SKM-1 (cell line): ENCODE measurements at regions not wholly inside any gene's neighbourhood (a gene's known extent, or its start where the extent isn't known, plus 50 kb on each side); places are given as distances from the start of the nearest gene placed in this dataset.
"Not testable (repeated sequence)": the region's sequence is repeated elsewhere in the genome, so short reads cannot be mapped to it uniquely, and the experiment has no call there.

Source experiments
- DNase-seq: peaks from one replicate; lab custom pipeline; 2025; ENCODE audit not compliant: unreplicated experiment; lab: John Stamatoyannopoulos, UW

- DNase-seq: no peak
Measured at GRCh38 chr6:132142768-132143167, 191.6 kb upstream of the CCN2 start.

- no peak for DNase-seq
Measured at GRCh38 chr6:132142308-132142707, 191.1 kb upstream of the CCN2 start.

- DNase-seq: no peak
Measured at GRCh38 chr6:132140189-132140588, 189.0 kb upstream of the CCN2 start.

GRCh38 chr6:132139611-132140010 lies 188.4 kb upstream of the CCN2 start:
- DNase-seq: no peak

- no peak for DNase-seq
Measured at GRCh38 chr6:132136981-132137380, 185.8 kb upstream of the CCN2 start.

- no peak for DNase-seq
Measured at GRCh38 chr6:132135409-132135808, 184.2 kb upstream of the CCN2 start.

- DNase-seq: no peak
Measured at GRCh38 chr6:132133736-132134445, 182.7 kb upstream of the CCN2 start.

GRCh38 chr6:132132924-132133639 lies 181.9 kb upstream of the CCN2 start:
- DNase-seq: no peak

GRCh38 chr6:132132422-132132821 lies 181.2 kb upstream of the CCN2 start:
- no peak for DNase-seq

GRCh38 chr6:132131758-132132157 lies 180.6 kb upstream of the CCN2 start:
- no peak for DNase-seq

- no peak for DNase-seq
Measured at GRCh38 chr6:132131351-132131750, 180.2 kb upstream of the CCN2 start.

- no peak for DNase-seq
Measured at GRCh38 chr6:132130626-132131298, 179.6 kb upstream of the CCN2 start.

GRCh38 chr6:132128424-132128823 lies 177.3 kb upstream of the CCN2 start:
- no peak for DNase-seq

GRCh38 chr6:132126150-132126549 lies 175.0 kb upstream of the CCN2 start:
- no peak for DNase-seq

- no peak for DNase-seq
Measured at GRCh38 chr6:132122871-132123270, 171.7 kb upstream of the CCN2 start.

GRCh38 chr6:132122176-132122575 lies 171.0 kb upstream of the CCN2 start:
- DNase-seq: no peak

GRCh38 chr6:132118144-132118543 lies 167.0 kb upstream of the CCN2 start:
- DNase-seq: no peak

GRCh38 chr6:132115714-132116366 lies 164.7 kb upstream of the CCN2 start:
- DNase-seq: no peak

GRCh38 chr6:132114201-132114825 lies 163.1 kb upstream of the CCN2 start:
- no peak for DNase-seq

GRCh38 chr6:132109752-132110151 lies 158.6 kb upstream of the CCN2 start:
- DNase-seq: not testable (repeated sequence)

GRCh38 chr6:132107896-132108295 lies 156.7 kb upstream of the CCN2 start:
- DNase-seq: no peak
